ENCODE measurements at regions not wholly inside any gene's neighbourhood (a gene's known extent, or its start where the extent isn't known, plus 50 kb on each side); places are given as distances from the start of the nearest gene placed in this dataset.

DNA sequence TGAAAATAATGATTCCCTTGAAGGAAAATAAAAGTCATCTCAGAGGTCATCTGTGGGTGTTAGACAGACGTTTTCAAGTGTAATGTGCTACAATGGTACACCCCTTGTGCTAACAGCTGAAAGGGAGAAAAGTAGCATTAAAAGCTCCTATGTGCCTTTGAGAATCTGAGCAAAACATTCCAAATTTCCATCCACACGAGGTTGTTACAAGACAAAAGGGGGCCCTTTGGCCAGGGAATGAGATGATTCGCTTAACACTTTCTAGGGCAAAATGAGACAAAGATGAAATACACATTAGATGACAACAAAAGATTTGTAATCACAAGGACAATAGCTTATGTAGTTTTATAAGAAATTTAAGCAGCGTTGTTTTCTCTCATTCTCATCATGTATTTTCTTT, 303.6 kb downstream of the LMX1A start:
- Histone ChIP-seq H3K9me1 (ENCODE audit: control insufficient read depth, extremely low read depth, insufficient read depth, low read length) (no peaks in the 10 kb centered on the region), H3K9ac (ENCODE audit: control insufficient read depth, extremely low read depth, insufficient read depth, low read length) (no peak overlapping the region), H2AFZ (ENCODE audit: control insufficient read depth, low read length) (no peak overlapping the region), H3K27ac (ENCODE audit: control insufficient read depth, insufficient read depth, low read length) (no peak overlapping the region), H3K36me3 (ENCODE audit: control insufficient read depth in 2 of 2, extremely low read depth in 1 of 2, insufficient read depth in 2 of 2, low read length in 2 of 2) (no peaks in the 10 kb centered on the region), H3K4me2 (ENCODE audit: control insufficient read depth, extremely low read depth, insufficient read depth, low read depth, low read length) (no peak overlapping the region), H3K27me3 (ENCODE audit: control insufficient read depth, extremely low read depth, insufficient read depth, low read length) (no peaks in the 10 kb centered on the region), H4K20me1 (ENCODE audit: control insufficient read depth, extremely low read depth, insufficient read depth, low read length) (no peaks in the 10 kb centered on the region), H3K79me2 (ENCODE audit: control insufficient read depth, insufficient read depth, low read length) (no peaks in the 10 kb centered on the region), H3K9me3 (ENCODE audit: control insufficient read depth, low read depth, low read length) (no peaks in the 10 kb centered on the region), H3K4me3 (ENCODE audit: control insufficient read depth in 2 of 3, extremely low read depth in 1 of 3, insufficient read depth in 2 of 3, low read depth in 1 of 3, low read length in 3 of 3) (no peak overlapping the region), H3K4me1 (ENCODE audit: control insufficient read depth, extremely low read depth, insufficient read depth, low read length) (no peaks in the 10 kb centered on the region)
- TF ChIP-seq EZH2 (IDR thresholded peaks at IDR 0.05; ENCODE audit: low read length) = no peak
- TF ChIP-seq, protein P1, sequence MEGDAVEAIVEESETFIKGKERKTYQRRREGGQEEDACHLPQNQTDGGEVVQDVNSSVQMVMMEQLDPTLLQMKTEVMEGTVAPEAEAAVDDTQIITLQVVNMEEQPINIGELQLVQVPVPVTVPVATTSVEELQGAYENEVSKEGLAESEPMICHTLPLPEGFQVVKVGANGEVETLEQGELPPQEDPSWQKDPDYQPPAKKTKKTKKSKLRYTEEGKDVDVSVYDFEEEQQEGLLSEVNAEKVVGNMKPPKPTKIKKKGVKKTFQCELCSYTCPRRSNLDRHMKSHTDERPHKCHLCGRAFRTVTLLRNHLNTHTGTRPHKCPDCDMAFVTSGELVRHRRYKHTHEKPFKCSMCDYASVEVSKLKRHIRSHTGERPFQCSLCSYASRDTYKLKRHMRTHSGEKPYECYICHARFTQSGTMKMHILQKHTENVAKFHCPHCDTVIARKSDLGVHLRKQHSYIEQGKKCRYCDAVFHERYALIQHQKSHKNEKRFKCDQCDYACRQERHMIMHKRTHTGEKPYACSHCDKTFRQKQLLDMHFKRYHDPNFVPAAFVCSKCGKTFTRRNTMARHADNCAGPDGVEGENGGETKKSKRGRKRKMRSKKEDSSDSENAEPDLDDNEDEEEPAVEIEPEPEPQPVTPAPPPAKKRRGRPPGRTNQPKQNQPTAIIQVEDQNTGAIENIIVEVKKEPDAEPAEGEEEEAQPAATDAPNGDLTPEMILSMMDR (optimal IDR thresholded peaks at IDR 0.05 in 1 of 3, IDR thresholded peaks at IDR 0.05 in 1 of 3, conservative IDR thresholded peaks at IDR 0.05 in 1 of 3; ENCODE audit: extremely low read depth in 1 of 3, insufficient read depth in 2 of 3, low read length in 3 of 3) = no peak
- dilution Hi-C loops (cut with MboI; ENCODE audit: extremely low pct_ligation_motif_present, low sequenced_read_pairs) = no loop called here
- DNase-seq (ENCODE audit: low read depth, low spot score) (no peak), FAIRE-seq (no peak)

DNA sequence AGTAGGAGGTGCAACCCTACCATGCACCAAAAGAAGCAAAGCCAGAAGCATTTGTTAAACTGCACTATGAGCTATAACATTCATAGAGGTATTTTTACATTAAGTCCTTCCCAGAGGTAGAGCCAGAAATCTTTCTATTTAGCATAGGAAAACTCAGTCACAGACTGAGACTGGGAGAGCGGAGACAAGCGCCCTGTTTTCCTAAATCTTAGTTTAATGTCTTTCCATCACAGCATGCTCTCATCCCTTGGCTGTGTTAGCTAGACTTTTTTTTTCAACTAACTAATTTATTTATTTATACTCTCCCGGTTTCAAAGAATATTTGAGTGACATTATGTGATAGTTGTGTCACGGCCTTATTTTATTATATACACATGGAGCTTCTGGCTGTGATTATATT, 304.1 kb downstream of the LMX1A start:
- H3K4me3 ChIP-seq (ENCODE audit: control insufficient read depth in 2 of 3, extremely low read depth in 1 of 3, insufficient read depth in 2 of 3, low read depth in 1 of 3, low read length in 3 of 3) = no peak overlapping the region
- H3K4me1 ChIP-seq (ENCODE audit: control insufficient read depth, extremely low read depth, insufficient read depth, low read length) = no peaks in the 10 kb centered on the region
- no peak overlapping the region for H3K9ac ChIP-seq (ENCODE audit: control insufficient read depth, extremely low read depth, insufficient read depth, low read length)
- dilution Hi-C loops (cut with MboI; ENCODE audit: extremely low pct_ligation_motif_present, low sequenced_read_pairs) = no loop called here
- no peaks in the 10 kb centered on the region for H3K27me3 ChIP-seq (ENCODE audit: control insufficient read depth, extremely low read depth, insufficient read depth, low read length)
- no peaks in the 10 kb centered on the region for H3K9me1 ChIP-seq (ENCODE audit: control insufficient read depth, extremely low read depth, insufficient read depth, low read length)
- no peak overlapping the region for H3K4me2 ChIP-seq (ENCODE audit: control insufficient read depth, extremely low read depth, insufficient read depth, low read depth, low read length)
- no peaks in the 10 kb centered on the region for H3K9me3 ChIP-seq (ENCODE audit: control insufficient read depth, low read depth, low read length)
- no peaks in the 10 kb centered on the region for H3K36me3 ChIP-seq (ENCODE audit: control insufficient read depth in 2 of 2, extremely low read depth in 1 of 2, insufficient read depth in 2 of 2, low read length in 2 of 2)
- TF ChIP-seq, protein P1 (optimal IDR thresholded peaks at IDR 0.05 in 1 of 3, IDR thresholded peaks at IDR 0.05 in 1 of 3, conservative IDR thresholded peaks at IDR 0.05 in 1 of 3; ENCODE audit: extremely low read depth in 1 of 3, insufficient read depth in 2 of 3, low read length in 3 of 3) = no peak
- TF ChIP-seq EZH2 (IDR thresholded peaks at IDR 0.05; ENCODE audit: low read length) = no peak
- no peak overlapping the region for H3K27ac ChIP-seq (ENCODE audit: control insufficient read depth, insufficient read depth, low read length)
- H2AFZ ChIP-seq (ENCODE audit: control insufficient read depth, low read length) = no peak overlapping the region
- H3K79me2 ChIP-seq (ENCODE audit: control insufficient read depth, insufficient read depth, low read length) = no peaks in the 10 kb centered on the region
- no peak for FAIRE-seq
- no peaks in the 10 kb centered on the region for H4K20me1 ChIP-seq (ENCODE audit: control insufficient read depth, extremely low read depth, insufficient read depth, low read length)
- DNase-seq (ENCODE audit: low read depth, low spot score) = no peak

Data from keratinocyte (primary cell).